SK-N-SH treated with all-trans-retinoic acid at 6 μM for 48 hours (cell line): ENCODE measurements at regions not wholly inside any gene's neighbourhood (a gene's known extent, or its start where the extent isn't known, plus 50 kb on each side); places are given as distances from the start of the nearest gene placed in this dataset.

Experiments used
- ATAC-seq: fragments of 200-7000 bp; cut with Tn5 transposase; 3 replicates; pipeline ENCODE4 v1.9.1; 2020; ENCODE audit warnings: mild to moderate bottlenecking, moderate library complexity
- ARNTL ChIP-seq: fragments of 450-650 bp; formaldehyde crosslinking; IDR thresholded peaks from 2 replicates; pipeline ENCODE4 v1.5.0; 2020; ENCODE audit warnings: low read depth, mild to moderate bottlenecking, moderate library complexity, borderline replicate concordance
- BACH2 ChIP-seq: fragments of 250-450 bp; sonication (Bioruptor Pico); IDR thresholded peaks from 2 replicates; pipeline ENCODE4 v1.9.0; 2021; ENCODE audit warnings: mild to moderate bottlenecking, borderline replicate concordance
- CREB5 ChIP-seq: fragments of 250-450 bp; sonication (Bioruptor Pico); IDR thresholded peaks from 2 replicates; pipeline ENCODE4 v1.5.1; 2020; ENCODE audit warnings: low read depth, mild to moderate bottlenecking, moderate library complexity
- CSDC2 ChIP-seq: fragments of 250-450 bp; sonication (Bioruptor Pico); IDR thresholded peaks from 2 replicates; pipeline ENCODE4 v1.5.0; 2020; ENCODE audit warnings: mild to moderate bottlenecking, moderate library complexity
- CSRNP3 ChIP-seq: fragments of 250-450 bp; sonication (Bioruptor Pico); IDR thresholded peaks from 2 replicates; pipeline ENCODE4 v1.5.1; 2021; ENCODE audit warnings: mild to moderate bottlenecking, moderate library complexity
- ESRRG ChIP-seq: fragments of 250-450 bp; sonication (Bioruptor Pico); IDR thresholded peaks from 2 replicates; pipeline ENCODE4 v1.6.1; 2021; ENCODE audit warnings: mild to moderate bottlenecking
- GLIS3 ChIP-seq: fragments of 250-450 bp; sonication (Bioruptor Pico); IDR thresholded peaks from 2 replicates; pipeline ENCODE4 v1.5.0; 2020; ENCODE audit warnings: mild to moderate bottlenecking, moderate library complexity
- ISL1 ChIP-seq: fragments of 250-450 bp; sonication (Bioruptor Pico); IDR thresholded peaks from 2 replicates; pipeline ENCODE4 v2.1.2; 2022; ENCODE audit warnings: mild to moderate bottlenecking, moderate library complexity
- OSR1 ChIP-seq: fragments of 250-450 bp; sonication (Bioruptor Pico); IDR thresholded peaks from 2 replicates; pipeline ENCODE4 v1.8.0; 2022; ENCODE audit warnings: moderate library complexity, mild to moderate bottlenecking, inconsistent platforms
- PATZ1 ChIP-seq: fragments of 250-450 bp; sonication (Bioruptor Pico); IDR thresholded peaks from 2 replicates; pipeline ENCODE4 v1.8.0; 2020; ENCODE audit warnings: mild to moderate bottlenecking, moderate library complexity, borderline replicate concordance
- POU6F1 ChIP-seq: fragments of 250-450 bp; sonication (Bioruptor Pico); IDR thresholded peaks from 2 replicates; pipeline ENCODE4 v1.8.0; 2021; ENCODE audit warnings: low read depth, mild to moderate bottlenecking, moderate library complexity, borderline replicate concordance
- PPARA ChIP-seq: fragments of 250-450 bp; sonication (Bioruptor Pico); IDR thresholded peaks from 2 replicates; pipeline ENCODE4 v1.5.0; 2020; ENCODE audit warnings: mild to moderate bottlenecking, borderline replicate concordance
- RARB ChIP-seq: fragments of 250-450 bp; sonication (Bioruptor Pico); IDR thresholded peaks from 2 replicates; pipeline ENCODE4 v1.8.0; 2021; ENCODE audit warnings: mild to moderate bottlenecking, moderate library complexity
- SNAI2 ChIP-seq: fragments of 250-450 bp; sonication (Bioruptor Pico); IDR thresholded peaks from 2 replicates; pipeline ENCODE4 v1.5.0; 2020; ENCODE audit warnings: mild to moderate bottlenecking, moderate library complexity
- TCF4 ChIP-seq: fragments of 250-450 bp; sonication (Bioruptor Pico); IDR thresholded peaks from 2 replicates; pipeline ENCODE4 v1.8.0; 2021; ENCODE audit warnings: mild to moderate bottlenecking, moderate library complexity, borderline replicate concordance
- ZC3H10 ChIP-seq: fragments of 250-450 bp; sonication (Bioruptor Pico); IDR thresholded peaks from 2 replicates; pipeline ENCODE4 v1.5.1; 2021; ENCODE audit warnings: mild to moderate bottlenecking, moderate library complexity
- ZFP3 ChIP-seq: fragments of 250-450 bp; sonication (Bioruptor Pico); IDR thresholded peaks from 2 replicates; pipeline ENCODE4 v1.5.0; 2020; ENCODE audit warnings: mild to moderate bottlenecking, moderate library complexity
- ZFP30 ChIP-seq: fragments of 450-650 bp; formaldehyde crosslinking; IDR thresholded peaks from 2 replicates; pipeline ENCODE4 v1.5.0; 2022; ENCODE audit warnings: mild to moderate bottlenecking, moderate library complexity
- ZNF565 ChIP-seq: fragments of 450-650 bp; formaldehyde crosslinking; conservative IDR thresholded peaks from 2 replicates; pipeline ENCODE4 v1.5.0; 2020; ENCODE audit warnings: low read depth, mild to moderate bottlenecking, moderate library complexity
- ZNF70 ChIP-seq: fragments of 450-650 bp; formaldehyde crosslinking; IDR thresholded peaks from 2 replicates; pipeline ENCODE4 v1.5.0; 2020; ENCODE audit warnings: mild to moderate bottlenecking, moderate library complexity
- ZNF8 ChIP-seq: fragments of 450-650 bp; formaldehyde crosslinking; IDR thresholded peaks from 2 replicates; pipeline ENCODE4 v1.5.0; 2020; ENCODE audit warnings: mild to moderate bottlenecking, moderate library complexity

- ATAC-seq, result no peak
- TF ChIP-seq ZNF8 (CRISPR knock-in tag) (no peak), PATZ1 (CRISPR knock-in tag) (no peak), PPARA (CRISPR knock-in tag) (no peak), GLIS3 (no peak), ZC3H10 (no peak), CSRNP3 (CRISPR knock-in tag) (no peak), TCF4 (CRISPR knock-in tag) (no peak), ESRRG (no peak), ARNTL (CRISPR knock-in tag) (no peak), RARB (no peak), ZFP30 (CRISPR knock-in tag) (no peak), ZNF565 (CRISPR knock-in tag) (no peak), CREB5 (no peak), BACH2 (CRISPR knock-in tag) (no peak), OSR1 (no peak)
- TF ChIP-seq, all 23 proteins: peak for 0
Measured at GRCh38 chr6:140354296-140354695, 979.8 kb upstream of the CITED2 start.

- TF ChIP-seq ZFP3 (CRISPR knock-in tag) (no peak), ZFP30 (CRISPR knock-in tag) (no peak), BACH2 (CRISPR knock-in tag) (no peak), CSDC2 (CRISPR knock-in tag) (no peak), PPARA (CRISPR knock-in tag) (no peak), ZNF70 (CRISPR knock-in tag) (no peak)
Measured at GRCh38 chr6:140353536-140353935, 979.1 kb upstream of the CITED2 start.

GRCh38 chr6:140346428-140346827 lies 972.0 kb upstream of the CITED2 start:
- ATAC-seq, result no peak
- TF ChIP-seq ZFP3 (CRISPR knock-in tag), result no peak
- TF ChIP-seq BACH2 (CRISPR knock-in tag), result no peak
- TF ChIP-seq ZFP30 (CRISPR knock-in tag), result no peak
- TF ChIP-seq GLIS3, result no peak
- TF ChIP-seq ARNTL (CRISPR knock-in tag), result no peak
- no peak for TF ChIP-seq PPARA (CRISPR knock-in tag)
- no peak for TF ChIP-seq PATZ1 (CRISPR knock-in tag)
- no peak for TF ChIP-seq SNAI2

More at GRCh38 chr6:140353536-140353935, 979.1 kb upstream of the CITED2 start:
- no peak for ATAC-seq

- ATAC-seq, result no peak
- TF ChIP-seq CSDC2 (CRISPR knock-in tag) (no peak), CREB5 (no peak), PPARA (CRISPR knock-in tag) (no peak), ISL1 (no peak), ZFP30 (CRISPR knock-in tag) (no peak), RARB (no peak), ZFP3 (CRISPR knock-in tag) (no peak), OSR1 (no peak), GLIS3 (no peak), POU6F1 (CRISPR knock-in tag) (no peak), ZNF565 (CRISPR knock-in tag) (no peak)
Measured at GRCh38 chr6:140345935-140346334, 971.5 kb upstream of the CITED2 start.
